NCI-H1930 (cell line): ENCODE measurements at regions not wholly inside any gene's neighbourhood (a gene's known extent, or its start where the extent isn't known, plus 50 kb on each side); places are given as distances from the start of the nearest gene placed in this dataset.
A peak's percentile ranks its signal among the peaks of the same experiment; 100 is the strongest.
"Not testable (repeated sequence)": the region's sequence is repeated elsewhere in the genome, so short reads cannot be mapped to it uniquely, and the experiment has no call there.

ENCODE experiments used
- DNase-seq, 2 experiments: peaks; one replicate each; lab custom pipeline; 2025; lab: John Stamatoyannopoulos, UW

DNA sequence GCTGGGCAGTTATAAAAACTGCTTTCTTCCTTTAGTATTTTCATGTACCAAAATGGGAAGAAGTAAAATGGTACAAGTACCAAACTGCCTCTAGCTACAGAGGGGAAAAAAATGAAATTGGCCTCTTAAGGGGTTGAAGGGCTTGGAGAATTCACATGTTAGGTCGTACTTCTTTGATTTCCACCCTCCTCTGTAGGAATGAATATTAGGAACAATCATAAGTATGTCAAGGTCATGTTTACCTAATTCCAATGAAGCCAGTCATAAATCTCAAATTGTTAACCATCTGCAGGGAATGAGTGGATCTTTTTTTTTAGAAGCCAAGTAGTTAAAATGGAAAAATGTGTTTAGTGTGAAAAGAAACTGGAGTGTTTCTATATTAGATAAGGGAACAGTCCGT lies 772.6 kb downstream of the PRIM2 start:
- not testable (repeated sequence) for DNase-seq

DNA sequence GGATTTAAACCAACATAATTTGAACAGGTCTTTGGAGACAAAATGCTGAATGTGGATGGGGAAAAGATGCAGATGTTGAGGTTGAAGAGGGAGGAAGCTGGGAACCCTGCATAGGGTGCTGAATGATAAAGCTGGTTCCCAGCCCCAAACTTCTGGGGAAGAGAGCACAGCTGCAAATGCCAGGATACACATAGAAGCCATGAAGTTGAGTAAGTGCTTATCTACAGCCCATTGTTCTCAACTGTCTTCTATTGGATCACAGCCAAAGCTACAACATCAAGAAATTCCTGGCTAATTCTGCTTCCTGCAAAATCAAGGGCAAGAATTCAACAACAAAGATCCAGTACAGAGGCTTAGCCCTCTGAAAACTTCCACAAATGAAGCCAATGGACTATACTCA lies 779.8 kb downstream of the PRIM2 start:
- not testable (repeated sequence) for DNase-seq

GRCh38 chr6:58113960-58114359 lies 796.5 kb downstream of the PRIM2 start:
- no peak for DNase-seq

DNA sequence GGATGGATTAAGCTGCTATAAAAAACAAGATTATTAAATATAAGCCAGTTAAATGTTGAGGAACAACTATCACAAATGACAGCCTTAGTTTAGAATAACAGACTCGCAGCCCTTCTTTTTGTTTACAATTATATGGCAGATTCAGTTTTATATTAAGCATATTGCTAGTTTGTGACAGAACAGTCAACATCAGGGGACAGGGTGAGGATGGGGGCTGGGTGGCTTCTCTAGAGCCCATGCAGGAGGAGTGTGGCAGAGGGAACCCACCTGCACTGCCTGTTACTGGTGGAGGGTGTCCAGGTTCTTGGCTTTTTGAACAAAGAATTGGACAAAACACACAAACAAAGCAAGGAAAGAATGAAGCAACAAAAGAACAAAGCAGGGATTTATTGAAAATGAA lies 799.7 kb downstream of the PRIM2 start:
- DNase-seq: not testable (repeated sequence)

DNA sequence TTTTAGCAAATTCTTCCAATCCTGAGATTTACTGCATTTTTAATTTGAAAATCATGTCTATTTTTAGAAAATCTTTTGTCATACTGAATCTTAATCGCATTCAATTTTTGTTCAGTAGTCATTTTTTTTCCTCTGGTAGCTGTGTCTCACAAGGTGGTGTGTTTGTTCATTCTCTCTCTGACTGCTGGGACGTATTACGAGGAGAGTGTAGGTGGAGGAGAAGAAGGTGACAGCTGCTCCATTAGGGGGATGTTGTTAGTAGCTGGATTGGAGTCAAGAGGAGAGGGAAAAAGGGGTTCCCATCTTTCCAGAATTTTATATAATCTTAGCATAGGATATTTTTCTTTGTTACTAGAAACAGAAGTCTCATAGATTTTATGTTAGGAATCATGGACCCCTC lies 804.2 kb downstream of the PRIM2 start:
- not testable (repeated sequence) for DNase-seq

GRCh38 chr6:58123770-58124169 lies 806.3 kb downstream of the PRIM2 start:
- not testable (repeated sequence) for DNase-seq

- not testable (repeated sequence) for DNase-seq
Observed at GRCh38 chr6:58128549-58128948, 811.1 kb downstream of the PRIM2 start.

- peak; percentile 24 to 45 for DNase-seq
Observed at GRCh38 chr6:58129098-58129497, 811.7 kb downstream of the PRIM2 start.

DNA sequence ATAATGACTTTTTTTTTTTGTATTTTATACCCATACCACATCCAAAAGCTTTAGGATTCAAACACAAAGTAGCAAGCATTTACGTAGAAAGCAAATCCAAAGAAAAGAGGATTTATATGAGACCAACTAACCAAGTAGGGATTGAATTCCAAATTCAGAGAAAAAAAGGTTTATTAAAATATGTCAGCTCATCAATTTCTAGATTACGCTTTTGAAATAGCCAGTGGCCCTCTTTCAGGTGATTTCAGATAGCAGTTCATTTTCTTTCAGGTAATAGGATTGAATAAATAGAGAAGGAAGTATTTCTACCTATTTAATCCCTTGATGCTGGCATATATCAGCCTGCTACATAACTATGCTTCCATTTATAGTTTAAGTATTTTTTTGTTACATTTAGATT lies 822.3 kb downstream of the PRIM2 start:
- not testable (repeated sequence) for DNase-seq

GRCh38 chr6:58171025-58171424 lies 853.6 kb downstream of the PRIM2 start:
- DNase-seq: not testable (repeated sequence)

GRCh38 chr6:58181557-58182065 lies 864.2 kb downstream of the PRIM2 start:
- DNase-seq: not testable (repeated sequence)

- DNase-seq: not testable (repeated sequence)
Observed at GRCh38 chr6:58185300-58185699, 867.9 kb downstream of the PRIM2 start.

- DNase-seq: not testable (repeated sequence)
Observed at GRCh38 chr6:58193209-58193608, 875.8 kb downstream of the PRIM2 start.

GRCh38 chr6:58198301-58198700 lies 880.9 kb downstream of the PRIM2 start:
- DNase-seq: no peak

- DNase-seq: not testable (repeated sequence)
Observed at GRCh38 chr6:58237124-58237523, 919.7 kb downstream of the PRIM2 start.

- not testable (repeated sequence) for DNase-seq
Observed at GRCh38 chr6:58238421-58238820, 921.0 kb downstream of the PRIM2 start.

- DNase-seq: not testable (repeated sequence)
Observed at GRCh38 chr6:58257625-58258024, 940.2 kb downstream of the PRIM2 start.

DNA sequence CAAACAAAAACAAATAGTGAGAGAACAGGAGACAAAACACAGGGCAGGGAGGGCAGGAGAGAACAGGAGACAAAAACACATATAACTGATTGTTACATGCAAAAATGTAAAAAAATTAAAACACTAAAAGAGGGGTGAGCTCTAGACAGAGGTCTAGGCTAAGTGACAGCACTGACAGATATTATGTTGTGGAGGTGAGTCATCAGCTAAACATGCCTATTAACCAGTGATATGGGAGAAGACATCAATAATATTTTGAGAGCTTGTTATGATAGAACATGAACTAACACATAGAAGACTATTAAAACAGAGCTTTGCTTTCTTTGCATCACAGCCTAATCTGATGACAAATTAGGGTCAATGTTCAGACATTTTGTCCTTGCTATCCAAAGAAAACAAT lies 972.7 kb downstream of the PRIM2 start:
- DNase-seq: no peak

DNA sequence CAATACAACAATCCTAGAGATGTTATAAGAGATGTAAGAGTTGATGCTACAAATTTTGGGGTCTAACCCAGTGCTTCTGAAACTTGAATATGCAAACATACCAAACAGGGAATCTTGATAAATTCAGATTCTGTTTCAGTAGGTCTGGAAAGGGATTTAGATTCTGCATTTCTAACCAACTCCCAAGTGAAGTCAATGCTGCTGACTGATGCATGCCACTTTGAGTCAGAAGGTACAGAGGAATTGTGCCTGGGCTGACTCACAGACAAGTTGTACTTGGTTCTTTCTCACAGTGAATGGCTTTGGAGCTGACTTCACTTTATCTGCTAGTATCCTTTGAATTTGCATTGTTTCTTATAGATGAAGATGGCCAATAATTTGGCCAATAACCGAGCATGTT lies 973.9 kb downstream of the PRIM2 start:
- DNase-seq: not testable (repeated sequence)

DNA sequence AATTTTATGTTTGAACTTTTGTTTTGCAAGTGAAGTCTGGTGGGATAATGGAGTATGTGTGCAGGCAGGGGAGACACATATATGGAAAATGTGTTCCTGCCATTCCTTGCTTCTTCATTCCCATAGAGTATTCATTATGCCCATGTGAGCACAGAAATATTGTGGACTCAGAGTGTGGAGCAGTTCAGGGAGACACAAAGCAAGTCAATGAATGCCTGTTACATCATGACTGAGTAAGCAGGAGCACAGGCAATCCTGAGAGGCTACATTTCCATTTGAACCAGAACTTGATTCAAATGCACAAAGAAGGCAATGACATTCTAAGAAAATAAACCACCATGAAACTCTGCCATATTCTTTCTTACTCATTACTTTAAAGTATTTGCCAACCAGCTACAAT lies 990.5 kb downstream of the PRIM2 start:
- not testable (repeated sequence) for DNase-seq

DNA sequence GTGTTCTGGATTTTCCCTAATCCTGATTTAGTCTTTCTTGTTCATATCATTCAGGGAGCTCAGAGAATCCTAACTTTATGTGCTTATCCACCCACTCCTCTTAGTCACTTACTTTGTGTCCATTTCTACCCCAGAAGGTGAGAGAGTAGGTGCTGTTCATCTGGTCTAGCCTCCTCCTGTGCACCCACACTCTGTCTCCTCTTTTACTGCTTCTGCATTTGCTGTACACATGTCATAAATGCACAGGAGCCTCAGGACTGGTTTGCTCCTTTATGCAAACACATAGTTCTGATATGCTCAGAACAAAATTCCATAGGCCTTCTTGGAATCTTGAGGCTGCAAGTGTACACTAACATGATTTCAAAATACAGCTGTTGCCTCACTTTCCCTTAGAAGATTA lies 1014.7 kb downstream of the PRIM2 start:
- DNase-seq: not testable (repeated sequence)

- DNase-seq: not testable (repeated sequence)
Observed at GRCh38 chr6:58342287-58342686, 1024.9 kb downstream of the PRIM2 start.

DNA sequence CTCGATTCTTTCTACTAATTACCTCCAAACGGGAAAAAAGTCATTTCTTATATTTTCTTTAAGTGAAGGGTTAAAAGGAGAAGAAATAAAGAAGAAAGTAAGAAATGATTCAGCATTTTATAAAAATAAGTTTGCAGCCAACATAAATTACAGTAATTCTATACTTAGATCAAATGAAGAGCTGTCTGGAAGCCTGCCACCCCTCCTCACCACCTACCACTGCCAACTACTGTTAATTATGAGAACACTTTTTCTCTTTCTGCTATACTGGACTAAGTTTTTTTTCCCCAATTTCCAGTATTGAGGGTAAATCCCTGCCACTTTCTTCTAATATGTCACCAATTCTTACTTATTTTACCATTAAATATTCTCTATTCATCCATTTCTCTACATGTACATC lies 1030.1 kb downstream of the PRIM2 start:
- DNase-seq: not testable (repeated sequence)

GRCh38 chr6:58351619-58352018 lies 1034.2 kb downstream of the PRIM2 start:
- not testable (repeated sequence) for DNase-seq
